ENCODE measurements at regions not wholly inside any gene's neighbourhood (a gene's known extent, or its start where the extent isn't known, plus 50 kb on each side); places are given as distances from the start of the nearest gene placed in this dataset.

GRCh38 chr3:16114429-16114828 lies 60.1 kb upstream of the GALNT15 start:
- Histone ChIP-seq H3K4me3 (ENCODE audit: control extremely low read depth in 1 of 5, extremely low read depth in 1 of 5, insufficient read depth in 1 of 5, low read depth in 2 of 5, low read length in 4 of 5) (no peak overlapping the region), H3K9ac (ENCODE audit: low read length) (no peak overlapping the region), H3K4me1 (ENCODE audit: control insufficient read depth in 2 of 2, insufficient read depth in 2 of 2, low read length in 2 of 2) (no peaks in the 10 kb centered on the region), H3K27ac (ENCODE audit: low read length in 2 of 2) (no peak overlapping the region), H3K27me3 (replicated peaks in 1 of 4; ENCODE audit: control extremely low read depth in 1 of 4, control insufficient read depth in 3 of 4, insufficient read depth in 4 of 4, low read length in 3 of 4) (no peaks in the 10 kb centered on the region), H3K4me2 (replicated peaks; ENCODE audit: low read depth, low read length, poor library complexity, severe bottlenecking) (no peak overlapping the region), H3K36me3 (replicated peaks in 1 of 2; ENCODE audit: control extremely low read depth in 1 of 2, control insufficient read depth in 1 of 2, extremely low read depth in 1 of 2, insufficient read depth in 2 of 2, low read length in 1 of 2) (no peaks in the 10 kb centered on the region), H4K20me1 (ENCODE audit: control insufficient read depth, insufficient read depth, low read length, poor library complexity, severe bottlenecking) (no peaks in the 10 kb centered on the region), H2AFZ (ENCODE audit: insufficient read depth, low read depth, low read length, poor library complexity, severe bottlenecking) (no peak overlapping the region), H3K9me3 (ENCODE audit: control extremely low read depth in 1 of 3, control insufficient read depth in 2 of 3, insufficient read depth in 1 of 3, low read length in 2 of 3) (peaks cover 0 to 2% (median 0%) of the 10 kb centered on the region in 3 donors), H3K79me2 (ENCODE audit: control insufficient read depth, insufficient read depth, low read length) (no peaks in the 10 kb centered on the region)
- no peak for TF ChIP-seq EZH2 (IDR thresholded peaks at IDR 0.05; ENCODE audit: borderline replicate concordance, insufficient read depth, low read depth, low read length, poor library complexity, severe bottlenecking)
- no peak for TF ChIP-seq CTCF (IDR thresholded peaks at IDR 0.05)
- Mint-ChIP-seq H3K9me3 (ENCODE audit: insufficient read depth) (peaks cover 3% of the 10 kb centered on the region), H3K27me3 (peaks cover 6% of the 10 kb centered on the region), H3K4me1 (no peaks in the 10 kb centered on the region), H3K4me3 (no peak overlapping the region), H3K27ac (no peak overlapping the region)
- no CpG with 5 or more reads among the region's 2 CpGs for WGBS (ENCODE audit: insufficient coverage)
- CTCF ChIA-PET = no interaction called here
- POLR2A ChIA-PET = no interaction called here
- ATAC-seq (ENCODE audit: low read depth) (no peak), DNase-seq (no peak)
- intact Hi-C loops (cut with micrococcal nuclease) = no loop called here

GRCh38 chr3:16114930-16115329 lies 59.5 kb upstream of the GALNT15 start:
- DNase-seq = no peak
- H2AFZ ChIP-seq (ENCODE audit: insufficient read depth, low read depth, low read length, poor library complexity, severe bottlenecking) = no peak overlapping the region
- intact Hi-C loops (cut with micrococcal nuclease) = no loop called here
- Mint-ChIP-seq H3K4me1 (no peaks in the 10 kb centered on the region), H3K27me3 (peaks cover 6% of the 10 kb centered on the region), H3K27ac (no peak overlapping the region), H3K9me3 (ENCODE audit: insufficient read depth) (peaks cover 3% of the 10 kb centered on the region), H3K4me3 (no peak overlapping the region)
- no peaks in the 10 kb centered on the region for H3K27me3 ChIP-seq (replicated peaks in 1 of 4; ENCODE audit: control extremely low read depth in 1 of 4, control insufficient read depth in 3 of 4, insufficient read depth in 4 of 4, low read length in 3 of 4)
- H4K20me1 ChIP-seq (ENCODE audit: control insufficient read depth, insufficient read depth, low read length, poor library complexity, severe bottlenecking) = no peaks in the 10 kb centered on the region
- H3K4me3 ChIP-seq (ENCODE audit: control extremely low read depth in 1 of 5, extremely low read depth in 1 of 5, insufficient read depth in 1 of 5, low read depth in 2 of 5, low read length in 4 of 5) = no peak overlapping the region
- ATAC-seq (ENCODE audit: low read depth) = no peak
- WGBS (ENCODE audit: insufficient coverage) = 100% methylated on average over 1 of the region's 3 CpGs
- ChIA-PET CTCF (no interaction called here), POLR2A (no interaction called here)
- no peak overlapping the region for H3K4me2 ChIP-seq (replicated peaks; ENCODE audit: low read depth, low read length, poor library complexity, severe bottlenecking)
- TF ChIP-seq EZH2 (IDR thresholded peaks at IDR 0.05; ENCODE audit: borderline replicate concordance, insufficient read depth, low read depth, low read length, poor library complexity, severe bottlenecking) (no peak), CTCF (IDR thresholded peaks at IDR 0.05) (no peak)
- peaks cover 0 to 2% (median 0%) of the 10 kb centered on the region in 3 donors for H3K9me3 ChIP-seq (ENCODE audit: control extremely low read depth in 1 of 3, control insufficient read depth in 2 of 3, insufficient read depth in 1 of 3, low read length in 2 of 3)
- no peak overlapping the region for H3K27ac ChIP-seq (ENCODE audit: low read length in 2 of 2)
- H3K36me3 ChIP-seq (replicated peaks in 1 of 2; ENCODE audit: control extremely low read depth in 1 of 2, control insufficient read depth in 1 of 2, extremely low read depth in 1 of 2, insufficient read depth in 2 of 2, low read length in 1 of 2) = no peaks in the 10 kb centered on the region
- H3K4me1 ChIP-seq (ENCODE audit: control insufficient read depth in 2 of 2, insufficient read depth in 2 of 2, low read length in 2 of 2) = no peaks in the 10 kb centered on the region
- no peak overlapping the region for H3K9ac ChIP-seq (ENCODE audit: low read length)
- no peaks in the 10 kb centered on the region for H3K79me2 ChIP-seq (ENCODE audit: control insufficient read depth, insufficient read depth, low read length)
